Astrocyte of the cerebellum (primary cell): ENCODE measurements at regions not wholly inside any gene's neighbourhood (a gene's known extent, or its start where the extent isn't known, plus 50 kb on each side); places are given as distances from the start of the nearest gene placed in this dataset.

Experiments
- DNase-seq: peaks from one replicate; pipeline ENCODE4 v3.0.0-alpha.2; 2011; ENCODE audit warnings: low read depth
- H3K4me3 ChIP-seq: 2 replicates; pipeline ENCODE4 v1.5.1; 2011; ENCODE audit warnings: mild to moderate bottlenecking, low read depth, low read length, moderate library complexity
- CTCF ChIP-seq: IDR thresholded peaks from 2 replicates; pipeline ENCODE4 v1.5.1; 2012; ENCODE audit warnings: low read length, low read depth, moderate library complexity, mild to moderate bottlenecking; ENCODE audit errors: missing control alignments
- in situ Hi-C: cut with HindIII; loops from 2 replicates; pipeline ENCODE4 v1.10.0; 2017; ENCODE audit warnings: low sequenced_read_pairs

- H3K4me3 ChIP-seq, result no peak overlapping the region
- DNase-seq, result no peak
- no peak for TF ChIP-seq CTCF
- in situ Hi-C loops, result no loop called here
Observed at GRCh38 chr16:8109510-8110369, 480.6 kb downstream of the TMEM114 start.

- in situ Hi-C loops, result no loop called here
- no peak for TF ChIP-seq CTCF
- H3K4me3 ChIP-seq, result no peak overlapping the region
- DNase-seq, result no peak
Observed at GRCh38 chr16:8108991-8109509, 481.3 kb downstream of the TMEM114 start.

- DNase-seq, result no peak
- no peak for TF ChIP-seq CTCF
- in situ Hi-C loops, result no loop called here
- H3K4me3 ChIP-seq, result no peak overlapping the region
Observed at GRCh38 chr16:8107296-8107695, 483.0 kb downstream of the TMEM114 start.

DNA sequence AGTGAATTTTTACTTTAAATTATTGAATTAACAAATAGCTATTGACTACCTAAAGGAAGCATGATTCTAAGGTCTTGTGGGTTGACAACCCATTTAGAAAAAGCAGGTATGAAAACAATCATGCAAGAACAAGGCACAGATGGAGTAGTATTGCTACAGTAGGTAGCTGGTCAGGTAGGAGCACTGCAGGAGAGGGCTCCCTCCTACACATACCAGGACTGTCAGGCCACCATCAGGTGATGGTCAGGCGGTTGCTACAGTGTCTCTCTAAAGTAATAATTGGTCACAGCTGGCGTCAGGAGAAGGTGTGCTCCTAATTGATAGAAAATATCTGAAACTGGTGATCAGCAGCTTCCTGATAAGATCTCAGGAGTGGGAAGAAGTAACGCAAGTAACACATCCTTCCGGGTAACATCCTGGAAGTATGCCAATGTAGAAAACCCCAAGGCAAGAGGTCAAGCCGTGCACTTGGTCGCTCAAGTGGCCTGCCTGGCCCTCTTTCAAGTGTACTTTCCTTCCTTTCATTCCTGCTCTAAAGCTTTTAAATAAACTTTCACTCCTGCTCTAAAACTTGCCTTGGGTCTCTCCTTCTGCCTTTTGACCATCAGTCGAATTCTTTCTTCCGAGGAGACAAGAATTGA lies 486.5 kb downstream of the TMEM114 start:
- in situ Hi-C loops, result no loop called here
- no peak for DNase-seq
- TF ChIP-seq CTCF, result no peak

DNA sequence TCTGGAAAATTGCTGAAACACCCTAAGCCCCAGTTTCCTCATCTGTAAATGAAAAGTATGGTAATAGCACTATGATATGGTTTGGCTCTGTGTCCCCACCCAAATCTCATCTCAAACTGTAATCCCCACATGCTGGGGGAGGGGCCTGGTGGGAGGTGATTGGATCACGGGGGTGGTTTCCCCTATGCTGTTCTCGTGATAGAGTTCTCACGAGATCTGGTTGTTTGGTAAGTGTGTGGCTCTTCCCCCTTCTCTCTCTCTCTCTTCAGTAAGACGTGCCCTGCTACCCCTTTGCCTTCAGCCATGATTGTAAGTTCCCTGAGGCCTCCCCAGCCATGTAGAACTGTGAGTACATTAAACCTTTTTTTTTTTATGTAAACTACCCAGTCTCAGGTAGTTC lies 490.7 kb downstream of the TMEM114 start:
- no peak overlapping the region for H3K4me3 ChIP-seq
- no peak for DNase-seq
- in situ Hi-C loops, result no loop called here
- TF ChIP-seq CTCF, result no peak

More for the DNA sequence above, 486.5 kb downstream of the TMEM114 start:
- H3K4me3 ChIP-seq, result no peak overlapping the region

- H3K4me3 ChIP-seq, result no peak overlapping the region
- no peak for DNase-seq
- no peak for TF ChIP-seq CTCF
- in situ Hi-C loops, result no loop called here
Observed at GRCh38 chr16:8098947-8099512, 491.3 kb downstream of the TMEM114 start.
